HG03342 (cell line): ENCODE measurements at regions not wholly inside any gene's neighbourhood (a gene's known extent, or its start where the extent isn't known, plus 50 kb on each side); places are given as distances from the start of the nearest gene placed in this dataset.
A peak's percentile ranks its signal among the peaks of the same experiment; 100 is the strongest.

Experiments
- ATAC-seq: cut with Tn5 transposase; IDR thresholded peaks from one replicate; pipeline ENCODE4 v1.9.1; 2021; ENCODE audit warnings: mild to moderate bottlenecking, moderate library complexity; ENCODE audit not compliant: unreplicated experiment

GRCh38 chr2:211049321-211050018 is 493.1 kb downstream of the CPS1 start:
- ATAC-seq, result peak; percentile 40

- ATAC-seq, result no peak
Measured at GRCh38 chr2:211055438-211055837, 499.0 kb downstream of the CPS1 start.

- ATAC-seq, result no peak
Measured at GRCh38 chr2:211061612-211062296, 505.4 kb downstream of the CPS1 start.

- no peak for ATAC-seq
Measured at GRCh38 chr2:211062297-211062612, 505.9 kb downstream of the CPS1 start.

GRCh38 chr2:211067029-211067428 is 510.6 kb downstream of the CPS1 start:
- ATAC-seq, result no peak

GRCh38 chr2:211068108-211068780 is 511.8 kb downstream of the CPS1 start:
- no peak for ATAC-seq

- ATAC-seq, result no peak
Measured at GRCh38 chr2:211070547-211070946, 514.1 kb downstream of the CPS1 start.

- ATAC-seq, result no peak
Measured at GRCh38 chr2:211077216-211077767, 520.9 kb downstream of the CPS1 start.

- no peak for ATAC-seq
Measured at GRCh38 chr2:211084352-211084751, 528.0 kb downstream of the CPS1 start.

- ATAC-seq, result peak; percentile 73
Measured at GRCh38 chr2:211085056-211085680, 528.8 kb downstream of the CPS1 start.

GRCh38 chr2:211086049-211086448 is 529.6 kb downstream of the CPS1 start:
- no peak for ATAC-seq

GRCh38 chr2:211089127-211089526 is 532.7 kb downstream of the CPS1 start:
- no peak for ATAC-seq

GRCh38 chr2:211093743-211094303 is 537.4 kb downstream of the CPS1 start:
- peak; percentile 74 for ATAC-seq

- ATAC-seq, result no peak
Measured at GRCh38 chr2:211103989-211104388, 547.6 kb downstream of the CPS1 start.

GRCh38 chr2:211113334-211114175 is 557.2 kb downstream of the CPS1 start:
- ATAC-seq, result no peak

- no peak for ATAC-seq
Measured at GRCh38 chr2:211114826-211115455, 558.5 kb downstream of the CPS1 start.

- ATAC-seq, result no peak
Measured at GRCh38 chr2:211117026-211117425, 560.6 kb downstream of the CPS1 start.

- ATAC-seq, result no peak
Measured at GRCh38 chr2:211126256-211126655, 569.9 kb downstream of the CPS1 start.

- no peak for ATAC-seq
Measured at GRCh38 chr2:211127501-211127900, 571.1 kb downstream of the CPS1 start.

GRCh38 chr2:211128287-211128686 is 571.9 kb downstream of the CPS1 start:
- no peak for ATAC-seq
